ENCODE measurements at regions not wholly inside any gene's neighbourhood (a gene's known extent, or its start where the extent isn't known, plus 50 kb on each side); places are given as distances from the start of the nearest gene placed in this dataset.
A peak's percentile ranks its signal among the peaks of the same experiment; 100 is the strongest.

GRCh38 chr5:30102185-30102584 is 1091.3 kb upstream of the CDH6 start:
- TF ChIP-seq, protein P1, sequence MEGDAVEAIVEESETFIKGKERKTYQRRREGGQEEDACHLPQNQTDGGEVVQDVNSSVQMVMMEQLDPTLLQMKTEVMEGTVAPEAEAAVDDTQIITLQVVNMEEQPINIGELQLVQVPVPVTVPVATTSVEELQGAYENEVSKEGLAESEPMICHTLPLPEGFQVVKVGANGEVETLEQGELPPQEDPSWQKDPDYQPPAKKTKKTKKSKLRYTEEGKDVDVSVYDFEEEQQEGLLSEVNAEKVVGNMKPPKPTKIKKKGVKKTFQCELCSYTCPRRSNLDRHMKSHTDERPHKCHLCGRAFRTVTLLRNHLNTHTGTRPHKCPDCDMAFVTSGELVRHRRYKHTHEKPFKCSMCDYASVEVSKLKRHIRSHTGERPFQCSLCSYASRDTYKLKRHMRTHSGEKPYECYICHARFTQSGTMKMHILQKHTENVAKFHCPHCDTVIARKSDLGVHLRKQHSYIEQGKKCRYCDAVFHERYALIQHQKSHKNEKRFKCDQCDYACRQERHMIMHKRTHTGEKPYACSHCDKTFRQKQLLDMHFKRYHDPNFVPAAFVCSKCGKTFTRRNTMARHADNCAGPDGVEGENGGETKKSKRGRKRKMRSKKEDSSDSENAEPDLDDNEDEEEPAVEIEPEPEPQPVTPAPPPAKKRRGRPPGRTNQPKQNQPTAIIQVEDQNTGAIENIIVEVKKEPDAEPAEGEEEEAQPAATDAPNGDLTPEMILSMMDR (IDR thresholded peaks at IDR 0.05; ENCODE audit: insufficient read depth, low read length): no peak
- H3K4me3 ChIP-seq (ENCODE audit: low read depth, low read length): no peak overlapping the region
- DNase-seq (ENCODE audit: low read depth): no peak

GRCh38 chr5:30100929-30101328 is 1092.6 kb upstream of the CDH6 start:
- H3K4me3 ChIP-seq (ENCODE audit: low read depth, low read length): no peak overlapping the region
- TF ChIP-seq, protein P1 (IDR thresholded peaks at IDR 0.05; ENCODE audit: insufficient read depth, low read length): no peak
- DNase-seq (ENCODE audit: low read depth): peak; percentile 1

GRCh38 chr5:30100148-30100713 is 1093.3 kb upstream of the CDH6 start:
- TF ChIP-seq, protein P1 (IDR thresholded peaks at IDR 0.05; ENCODE audit: insufficient read depth, low read length): no peak
- H3K4me3 ChIP-seq (ENCODE audit: low read depth, low read length): no peak overlapping the region
- peak; percentile 8 for DNase-seq (ENCODE audit: low read depth)

DNA sequence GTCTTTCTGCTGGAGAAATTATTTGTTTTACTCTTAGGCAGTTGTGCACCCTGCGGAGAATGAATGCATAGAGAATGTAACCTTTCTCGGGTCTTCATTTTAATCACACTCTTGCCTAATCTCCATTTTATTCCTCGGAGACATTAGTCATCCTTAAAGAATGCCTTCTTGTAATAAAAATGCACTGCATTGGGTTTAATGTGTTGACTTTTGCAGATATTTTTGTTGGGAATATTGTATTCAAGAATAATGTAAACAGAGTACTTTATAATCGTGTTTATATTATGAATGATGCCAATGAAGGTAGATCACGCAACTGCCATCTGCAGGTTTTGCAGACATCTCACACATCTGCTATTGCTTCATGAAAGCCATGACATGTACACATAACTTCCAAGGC is 1093.9 kb upstream of the CDH6 start:
- H3K4me3 ChIP-seq (ENCODE audit: low read depth, low read length): no peak overlapping the region
- TF ChIP-seq, protein P1 (IDR thresholded peaks at IDR 0.05; ENCODE audit: insufficient read depth, low read length): no peak
- DNase-seq (ENCODE audit: low read depth): peak; percentile 62

GRCh38 chr5:30098940-30099339 is 1094.5 kb upstream of the CDH6 start:
- no peak overlapping the region for H3K4me3 ChIP-seq (ENCODE audit: low read depth, low read length)
- no peak for DNase-seq (ENCODE audit: low read depth)
- TF ChIP-seq, protein P1 (IDR thresholded peaks at IDR 0.05; ENCODE audit: insufficient read depth, low read length): no peak

DNA sequence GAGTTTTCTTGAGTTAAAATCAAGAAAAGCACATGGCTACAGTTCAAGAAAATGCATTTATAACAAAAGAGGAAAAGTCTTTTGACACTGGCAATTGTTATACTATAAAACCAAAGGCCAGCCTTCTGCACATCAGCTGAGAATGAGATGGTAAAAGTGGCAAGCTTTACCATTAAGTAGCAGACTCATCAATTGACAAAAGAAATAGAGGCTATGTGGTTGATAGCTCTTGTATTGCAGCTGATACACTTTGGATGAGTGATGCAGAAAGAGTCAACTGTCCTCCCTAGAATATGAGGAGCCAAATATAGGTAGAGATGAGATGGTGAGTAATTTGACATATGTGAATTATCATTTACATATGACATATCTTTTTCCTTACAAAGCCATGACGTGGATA is 1100.9 kb upstream of the CDH6 start:
- DNase-seq (ENCODE audit: low read depth): no peak
- TF ChIP-seq, protein P1 (IDR thresholded peaks at IDR 0.05; ENCODE audit: insufficient read depth, low read length): no peak
- H3K4me3 ChIP-seq (ENCODE audit: low read depth, low read length): no peak overlapping the region
